ENCODE measurements at regions not wholly inside any gene's neighbourhood (a gene's known extent, or its start where the extent isn't known, plus 50 kb on each side); places are given as distances from the start of the nearest gene placed in this dataset.

- no peak for DNase-seq (ENCODE audit: low spot score)
Measured at GRCh38 chr10:21327289-21327993, 198.0 kb downstream of the SKIDA1 start.

GRCh38 chr10:21326594-21327288, 198.7 kb downstream of the SKIDA1 start:
- DNase-seq (ENCODE audit: low spot score) = no peak

GRCh38 chr10:21318540-21319167, 206.8 kb downstream of the SKIDA1 start:
- no peak for DNase-seq (ENCODE audit: low spot score)

- DNase-seq (ENCODE audit: low spot score) = no peak
Measured at GRCh38 chr10:21317902-21318301, 207.6 kb downstream of the SKIDA1 start.

GRCh38 chr10:21315645-21316220, 209.7 kb downstream of the SKIDA1 start:
- no peak for DNase-seq (ENCODE audit: low spot score)

- no peak for DNase-seq (ENCODE audit: low spot score)
Measured at GRCh38 chr10:21314906-21315644, 210.4 kb downstream of the SKIDA1 start.

GRCh38 chr10:21314111-21314626, 211.3 kb downstream of the SKIDA1 start:
- DNase-seq (ENCODE audit: low spot score) = no peak

- DNase-seq (ENCODE audit: low spot score) = no peak
Measured at GRCh38 chr10:21313691-21314090, 211.8 kb downstream of the SKIDA1 start.

- DNase-seq (ENCODE audit: low spot score) = no peak
Measured at GRCh38 chr10:21311426-21311825, 214.1 kb downstream of the SKIDA1 start.

- DNase-seq (ENCODE audit: low spot score) = no peak
Measured at GRCh38 chr10:21309427-21309826, 216.1 kb downstream of the SKIDA1 start.

GRCh38 chr10:21308946-21309345, 216.5 kb downstream of the SKIDA1 start:
- no peak for DNase-seq (ENCODE audit: low spot score)

GRCh38 chr10:21308018-21308417, 217.5 kb downstream of the SKIDA1 start:
- no peak for DNase-seq (ENCODE audit: low spot score)

- DNase-seq (ENCODE audit: low spot score) = no peak
Measured at GRCh38 chr10:21304608-21305007, 220.9 kb downstream of the SKIDA1 start.

- no peak for DNase-seq (ENCODE audit: low spot score)
Measured at GRCh38 chr10:21304198-21304597, 221.3 kb downstream of the SKIDA1 start.

- DNase-seq (ENCODE audit: low spot score) = no peak
Measured at GRCh38 chr10:21300551-21300950, 224.9 kb downstream of the SKIDA1 start.

GRCh38 chr10:21299330-21299729, 226.2 kb downstream of the SKIDA1 start:
- DNase-seq (ENCODE audit: low spot score) = no peak

GRCh38 chr10:21298701-21299100, 226.8 kb downstream of the SKIDA1 start:
- no peak for DNase-seq (ENCODE audit: low spot score)

GRCh38 chr10:21297603-21298383, 227.7 kb downstream of the SKIDA1 start:
- no peak for DNase-seq (ENCODE audit: low spot score)

GRCh38 chr10:21296575-21297355, 228.7 kb downstream of the SKIDA1 start:
- DNase-seq (ENCODE audit: low spot score) = no peak

Measured in SK-N-DZ (cell line).